HAP-1 (cell line): ENCODE measurements at regions not wholly inside any gene's neighbourhood (a gene's known extent, or its start where the extent isn't known, plus 50 kb on each side); places are given as distances from the start of the nearest gene placed in this dataset.

Experiments used
- DNase-seq, 2 experiments: peaks; one replicate each; pipeline ENCODE4 v3.0.0-alpha.2; 2016 to 2020; ENCODE audit warnings: low spot score in 2 of 2
- H3K27me3 ChIP-seq: fragments of 250-450 bp; sonication (Bioruptor Pico); 2 replicates; pipeline ENCODE4 v1.5.1; 2020; ENCODE audit warnings: low read depth, mild to moderate bottlenecking, moderate library complexity
- H3K36me3 ChIP-seq: fragments of 250-450 bp; sonication (Bioruptor Pico); replicated peaks from 2 replicates; pipeline ENCODE4 v1.5.1; 2020; ENCODE audit warnings: mild to moderate bottlenecking
- H3K4me1 ChIP-seq: fragments of 250-450 bp; sonication (Bioruptor Pico); 2 replicates; pipeline ENCODE4 v1.5.1; 2020; ENCODE audit warnings: mild to moderate bottlenecking
- H3K4me3 ChIP-seq: fragments of 250-450 bp; sonication (Bioruptor Pico); 2 replicates; pipeline ENCODE4 v1.5.1; 2020; ENCODE audit warnings: mild to moderate bottlenecking, moderate library complexity
- H3K9me3 ChIP-seq: fragments of 250-450 bp; sonication (Bioruptor Pico); 2 replicates; pipeline ENCODE4 v1.5.1; 2020; ENCODE audit warnings: mild to moderate bottlenecking, moderate library complexity
- in situ Hi-C: fragments of 300-500 bp; cut with MboI; formaldehyde crosslinking; loops from 3 replicates; pipeline ENCODE4 v1.14.3; 2020; ENCODE audit warnings: low sequenced_read_pairs, inconsistent platforms, mixed read lengths

- Histone ChIP-seq H3K4me3 (no peak overlapping the region), H3K36me3 (no peaks in the 10 kb centered on the region), H3K4me1 (no peaks in the 10 kb centered on the region), H3K9me3 (no peaks in the 10 kb centered on the region), H3K27me3 (no peaks in the 10 kb centered on the region)
- in situ Hi-C loops = no loop called here
- DNase-seq = no peak
Observed at GRCh38 chr13:39870197-39870747, 214.8 kb downstream of the COG6 start.

DNA sequence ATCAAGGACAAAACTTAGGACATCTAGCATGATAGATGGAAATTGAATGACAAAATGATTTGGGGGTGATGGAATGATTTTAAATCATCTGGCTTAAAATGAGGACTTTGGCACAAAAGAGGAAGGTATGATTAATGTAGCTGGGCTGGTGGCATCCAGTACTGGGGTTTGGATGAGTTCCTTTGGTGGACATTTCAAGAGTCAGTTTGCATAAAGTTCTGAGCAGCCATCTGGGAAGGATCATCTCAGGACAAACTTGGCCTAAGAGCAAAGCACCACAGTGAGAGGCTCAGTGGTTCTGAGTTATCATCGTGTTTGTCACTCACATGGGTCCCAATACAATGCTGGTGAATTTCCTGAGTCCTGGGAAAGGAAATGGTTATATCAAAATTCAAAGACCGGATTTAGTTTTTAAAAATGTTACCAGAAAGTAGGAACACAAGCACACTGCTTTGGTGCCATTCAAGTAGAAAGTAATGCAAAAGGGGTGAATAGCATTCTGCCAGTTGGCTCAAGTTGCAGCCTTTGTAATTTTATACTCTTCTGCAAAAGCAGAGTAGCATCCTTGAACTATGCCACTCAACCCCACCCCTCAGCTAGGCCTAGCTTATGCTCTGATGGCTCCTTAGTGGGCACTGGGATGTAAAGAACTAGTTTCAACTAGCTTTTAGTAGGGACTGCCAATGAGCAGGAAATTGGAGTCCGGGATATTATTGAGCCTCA, 219.0 kb downstream of the COG6 start:
- Histone ChIP-seq H3K9me3 (no peaks in the 10 kb centered on the region), H3K4me3 (no peak overlapping the region), H3K4me1 (no peaks in the 10 kb centered on the region), H3K36me3 (no peaks in the 10 kb centered on the region), H3K27me3 (no peaks in the 10 kb centered on the region)
- no peak for DNase-seq
- in situ Hi-C loops = no loop called here

DNA sequence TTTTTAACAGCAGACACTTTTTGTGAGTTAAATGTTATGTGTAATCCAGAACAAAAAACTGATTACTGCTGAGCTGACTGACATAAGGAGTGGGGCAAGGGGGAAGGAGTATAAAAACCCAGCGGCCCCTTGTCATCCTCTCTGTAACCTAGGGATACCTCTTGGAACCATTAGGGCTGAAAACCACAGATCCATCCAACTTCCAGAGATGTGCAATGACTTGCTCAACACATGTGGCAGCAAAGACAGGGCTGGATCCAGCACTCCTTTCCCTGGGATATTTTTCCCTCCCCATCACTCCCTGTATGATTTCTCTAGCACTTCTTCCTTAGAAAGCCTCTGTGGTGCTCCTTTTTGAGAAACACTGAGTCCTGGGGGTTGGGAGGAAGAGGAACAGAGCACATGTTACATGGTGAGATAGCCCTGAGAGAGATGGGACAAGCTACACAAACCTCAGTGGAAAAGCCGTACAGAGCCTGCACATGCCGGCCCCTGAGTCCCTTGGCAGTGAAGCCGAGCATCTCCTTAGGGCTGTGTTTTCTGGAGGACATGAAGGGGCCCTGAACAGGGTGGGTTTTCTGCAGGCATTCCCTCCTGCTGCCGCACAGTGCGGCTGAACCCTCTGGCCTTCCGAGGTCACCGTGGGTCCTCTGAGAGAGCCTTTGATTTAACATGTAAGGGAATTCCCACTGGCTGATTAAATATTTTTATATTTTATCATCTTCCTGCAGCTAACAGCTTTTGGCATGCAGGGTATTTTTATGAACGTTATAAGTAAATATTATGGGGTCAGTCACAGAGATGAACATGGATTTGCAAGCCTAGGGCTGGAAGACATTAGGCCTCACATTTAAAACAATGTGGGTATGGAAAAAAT, 219.9 kb downstream of the COG6 start:
- Histone ChIP-seq H3K4me1 (no peaks in the 10 kb centered on the region), H3K36me3 (no peaks in the 10 kb centered on the region)

GRCh38 chr13:39876258-39876657, 220.8 kb downstream of the COG6 start:
- DNase-seq = no peak
- H3K4me3 ChIP-seq = no peak overlapping the region
- H3K27me3 ChIP-seq = no peaks in the 10 kb centered on the region
- H3K9me3 ChIP-seq = no peaks in the 10 kb centered on the region
- in situ Hi-C loops = no loop called here
- H3K4me1 ChIP-seq = no peaks in the 10 kb centered on the region
- no peaks in the 10 kb centered on the region for H3K36me3 ChIP-seq

More for the DNA sequence above, 219.9 kb downstream of the COG6 start:
- no peaks in the 10 kb centered on the region for H3K27me3 ChIP-seq
- in situ Hi-C loops = no loop called here
- H3K4me3 ChIP-seq = no peak overlapping the region
- DNase-seq = no peak
- no peaks in the 10 kb centered on the region for H3K9me3 ChIP-seq

DNA sequence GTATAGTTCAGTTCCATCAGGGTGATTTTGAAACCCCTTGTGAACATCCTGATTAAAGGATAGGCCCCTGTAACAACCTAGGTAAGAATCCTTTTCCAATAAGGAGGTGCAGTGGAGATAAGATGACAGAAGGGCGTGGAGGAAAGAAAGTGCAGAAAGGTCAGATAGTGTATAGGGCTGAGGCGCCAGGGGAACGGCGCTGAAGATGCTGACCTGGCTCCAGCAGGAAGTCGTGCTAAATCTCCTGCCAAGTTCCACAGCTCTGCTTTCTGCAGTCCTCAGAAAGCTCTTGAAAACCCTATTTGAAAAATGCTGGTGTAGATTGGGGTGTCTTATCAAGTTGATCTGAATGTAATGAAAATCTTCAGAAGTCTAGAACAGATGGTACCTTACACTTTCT, 221.7 kb downstream of the COG6 start:
- H3K36me3 ChIP-seq = no peaks in the 10 kb centered on the region
- no peak overlapping the region for H3K4me3 ChIP-seq
- no peak for DNase-seq
- H3K27me3 ChIP-seq = no peaks in the 10 kb centered on the region
- H3K9me3 ChIP-seq = no peaks in the 10 kb centered on the region
- H3K4me1 ChIP-seq = no peaks in the 10 kb centered on the region
- in situ Hi-C loops = no loop called here

GRCh38 chr13:39879286-39880035, 224.0 kb downstream of the COG6 start:
- DNase-seq = no peak
- no peak overlapping the region for H3K4me3 ChIP-seq
- in situ Hi-C loops = no loop called here

GRCh38 chr13:39881383-39881782, 225.9 kb downstream of the COG6 start:
- no peaks in the 10 kb centered on the region for H3K36me3 ChIP-seq
- no peaks in the 10 kb centered on the region for H3K27me3 ChIP-seq
- no peaks in the 10 kb centered on the region for H3K4me1 ChIP-seq
- H3K4me3 ChIP-seq = no peak overlapping the region
- in situ Hi-C loops = no loop called here
- H3K9me3 ChIP-seq = peaks cover 9% of the 10 kb centered on the region
- no peak for DNase-seq

More at GRCh38 chr13:39879286-39880035, 224.0 kb downstream of the COG6 start:
- Histone ChIP-seq H3K36me3 (no peaks in the 10 kb centered on the region), H3K9me3 (peaks cover 9% of the 10 kb centered on the region), H3K4me1 (no peaks in the 10 kb centered on the region), H3K27me3 (no peaks in the 10 kb centered on the region)

- Histone ChIP-seq H3K4me3 (no peak overlapping the region), H3K27me3 (no peaks in the 10 kb centered on the region), H3K9me3 (peaks cover 9% of the 10 kb centered on the region), H3K36me3 (no peaks in the 10 kb centered on the region), H3K4me1 (no peaks in the 10 kb centered on the region)
- in situ Hi-C loops = no loop called here
- DNase-seq = no peak
Observed at GRCh38 chr13:39881887-39882286, 226.4 kb downstream of the COG6 start.

- no peak for DNase-seq
- in situ Hi-C loops = no loop called here
- no peaks in the 10 kb centered on the region for H3K36me3 ChIP-seq
Observed at GRCh38 chr13:39884166-39884565, 228.7 kb downstream of the COG6 start.

DNA sequence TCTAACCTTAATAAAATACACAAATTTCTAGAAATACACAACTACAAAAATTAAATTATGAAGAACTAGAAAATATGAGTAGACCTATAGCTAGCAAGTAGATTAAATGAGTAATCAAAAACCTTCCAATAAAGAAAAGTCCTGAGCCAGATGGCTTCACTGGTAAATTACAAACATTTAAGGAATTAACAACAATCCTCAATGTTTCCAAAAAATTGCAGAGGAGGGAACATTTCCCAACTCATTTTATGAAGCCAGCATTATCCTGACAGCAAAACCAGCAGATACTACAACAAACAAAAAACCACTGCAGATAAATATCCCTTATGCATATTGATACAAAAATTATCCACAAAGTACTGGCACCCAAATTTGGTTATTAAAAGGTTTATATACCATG, 230.9 kb downstream of the COG6 start:
- no peak for DNase-seq
- Histone ChIP-seq H3K9me3 (peaks cover 9% of the 10 kb centered on the region), H3K4me3 (no peak overlapping the region), H3K4me1 (no peaks in the 10 kb centered on the region), H3K36me3 (no peaks in the 10 kb centered on the region), H3K27me3 (no peaks in the 10 kb centered on the region)
- in situ Hi-C loops = no loop called here

More at GRCh38 chr13:39884166-39884565, 228.7 kb downstream of the COG6 start:
- Histone ChIP-seq H3K4me1 (no peaks in the 10 kb centered on the region), H3K27me3 (no peaks in the 10 kb centered on the region), H3K4me3 (no peak overlapping the region), H3K9me3 (peaks cover 9% of the 10 kb centered on the region)

DNA sequence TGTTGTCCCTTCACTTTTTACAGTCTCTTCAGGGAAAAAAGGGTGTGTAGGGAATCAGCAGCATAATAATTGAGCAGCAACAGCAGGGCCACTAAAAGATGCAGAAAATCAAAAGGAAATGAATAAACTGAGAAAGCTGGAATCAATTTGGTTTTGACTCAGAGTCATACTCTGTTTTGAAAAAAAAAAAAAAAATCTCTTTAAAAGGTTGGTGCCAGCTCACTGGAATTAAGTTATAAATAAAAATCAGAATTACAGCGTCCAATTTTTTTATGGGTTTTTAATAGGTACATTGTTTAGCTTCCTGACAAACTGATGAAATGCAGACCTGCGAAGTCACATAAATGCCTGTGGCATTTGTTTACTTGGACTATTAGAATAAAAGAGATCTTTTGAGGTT, 231.9 kb downstream of the COG6 start:
- in situ Hi-C loops = no loop called here
- no peaks in the 10 kb centered on the region for H3K4me1 ChIP-seq
- peaks cover 9% of the 10 kb centered on the region for H3K9me3 ChIP-seq

DNA sequence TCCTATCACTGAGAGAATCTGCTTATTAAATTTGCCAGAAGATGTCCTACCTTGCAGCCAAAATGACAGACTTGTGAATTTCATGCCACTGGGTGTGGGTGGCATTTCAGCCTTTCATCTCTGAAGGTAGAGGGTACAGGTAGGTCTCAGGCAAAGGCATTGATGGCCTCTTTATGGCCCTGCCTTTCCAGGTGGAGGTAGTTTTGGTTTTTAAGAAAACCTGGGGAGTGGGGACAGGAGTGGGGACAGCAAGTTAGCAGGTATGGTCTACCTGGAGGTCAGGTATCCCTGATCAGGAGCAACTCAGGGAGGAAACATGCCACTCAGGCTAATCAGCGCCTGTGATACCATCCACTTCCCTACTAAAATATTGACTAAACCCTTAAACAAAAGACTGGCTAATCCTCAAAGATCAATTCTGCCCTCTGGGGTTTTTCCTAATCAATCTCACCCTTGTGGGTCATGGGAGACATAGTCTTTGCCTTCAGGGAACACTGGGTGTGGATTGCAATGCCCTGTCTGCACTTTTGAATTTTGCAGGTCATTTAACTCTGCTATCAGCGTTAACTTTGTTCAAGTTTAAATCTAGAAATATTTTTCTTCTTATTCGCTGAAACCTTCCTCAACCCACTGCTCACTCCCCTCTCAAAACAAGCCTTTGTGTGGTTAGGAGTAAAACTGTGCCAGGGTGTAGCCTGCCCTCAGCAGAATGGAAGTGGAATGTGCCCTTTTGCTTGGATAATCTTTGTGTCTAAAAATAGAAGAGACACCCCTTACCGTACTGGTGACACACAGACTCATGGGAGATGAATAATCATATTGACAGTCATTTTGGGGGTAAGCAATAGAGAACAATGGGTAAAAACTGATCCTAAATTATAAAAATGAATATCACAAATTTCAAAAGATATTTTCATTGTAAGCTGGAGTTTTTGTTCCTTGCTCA, 233.7 kb downstream of the COG6 start:
- Histone ChIP-seq H3K27me3 (no peaks in the 10 kb centered on the region), H3K36me3 (no peaks in the 10 kb centered on the region), H3K4me3 (no peak overlapping the region), H3K4me1 (no peaks in the 10 kb centered on the region), H3K9me3 (no peaks in the 10 kb centered on the region; the same call in 1 of the 2 replicates)
- in situ Hi-C loops = no loop called here
- DNase-seq = no peak

More for the DNA sequence above, 231.9 kb downstream of the COG6 start:
- Histone ChIP-seq H3K4me3 (no peak overlapping the region), H3K27me3 (no peaks in the 10 kb centered on the region), H3K36me3 (no peaks in the 10 kb centered on the region)
- no peak for DNase-seq

- no peaks in the 10 kb centered on the region for H3K4me1 ChIP-seq
- in situ Hi-C loops = no loop called here
- H3K27me3 ChIP-seq = no peaks in the 10 kb centered on the region
- no peak overlapping the region for H3K4me3 ChIP-seq
- no peaks in the 10 kb centered on the region for H3K9me3 ChIP-seq
- no peak for DNase-seq
- no peaks in the 10 kb centered on the region for H3K36me3 ChIP-seq
Observed at GRCh38 chr13:39890537-39890936, 235.1 kb downstream of the COG6 start.
